NCI-H2171 treated with DMSO at 0.1 percent for 48 hours (cell line): ENCODE measurements at regions not wholly inside any gene's neighbourhood (a gene's known extent, or its start where the extent isn't known, plus 50 kb on each side); places are given as distances from the start of the nearest gene placed in this dataset.
"Not testable (repeated sequence)": the region's sequence is repeated elsewhere in the genome, so short reads cannot be mapped to it uniquely, and the experiment has no call there.

ENCODE experiments used
- DNase-seq: peaks from one replicate; lab custom pipeline; 2025; lab: John Stamatoyannopoulos, UW

GRCh38 chr21:29396951-29397455, 98.3 kb downstream of the BACH1 start:
- DNase-seq, result no peak

- no peak for DNase-seq
Measured at GRCh38 chr21:29403301-29403700, 104.6 kb downstream of the BACH1 start.

- no peak for DNase-seq
Measured at GRCh38 chr21:29403922-29404538, 105.3 kb downstream of the BACH1 start.

GRCh38 chr21:29405503-29406122, 106.9 kb downstream of the BACH1 start:
- no peak for DNase-seq

GRCh38 chr21:29406385-29406784, 107.7 kb downstream of the BACH1 start:
- no peak for DNase-seq

GRCh38 chr21:29407571-29407970, 108.8 kb downstream of the BACH1 start:
- DNase-seq, result no peak

GRCh38 chr21:29413683-29414082, 115.0 kb downstream of the BACH1 start:
- no peak for DNase-seq

GRCh38 chr21:29416268-29416667, 117.5 kb downstream of the BACH1 start:
- DNase-seq, result no peak

- no peak for DNase-seq
Measured at GRCh38 chr21:29418813-29419212, 120.1 kb downstream of the BACH1 start.

GRCh38 chr21:29419422-29419821, 120.7 kb downstream of the BACH1 start:
- no peak for DNase-seq

GRCh38 chr21:29423099-29423870, 124.6 kb downstream of the BACH1 start:
- DNase-seq, result peak; percentile 29

GRCh38 chr21:29424728-29425127, 126.0 kb downstream of the BACH1 start:
- DNase-seq, result no peak

GRCh38 chr21:29429218-29429617, 130.5 kb downstream of the BACH1 start:
- DNase-seq, result no peak

GRCh38 chr21:29430030-29430429, 131.3 kb downstream of the BACH1 start:
- no peak for DNase-seq

- no peak for DNase-seq
Measured at GRCh38 chr21:29430576-29430975, 131.9 kb downstream of the BACH1 start.

- no peak for DNase-seq
Measured at GRCh38 chr21:29431178-29431577, 132.5 kb downstream of the BACH1 start.

GRCh38 chr21:29431680-29432079, 133.0 kb downstream of the BACH1 start:
- DNase-seq, result no peak

GRCh38 chr21:29433366-29434059, 134.8 kb downstream of the BACH1 start:
- no peak for DNase-seq

GRCh38 chr21:29434081-29434480, 135.4 kb downstream of the BACH1 start:
- DNase-seq, result peak; percentile 3

GRCh38 chr21:29434982-29435381, 136.3 kb downstream of the BACH1 start:
- not testable (repeated sequence) for DNase-seq

GRCh38 chr21:29436143-29436542, 137.4 kb downstream of the BACH1 start:
- DNase-seq, result no peak

GRCh38 chr21:29436650-29437049, 137.9 kb downstream of the BACH1 start:
- no peak for DNase-seq
